Inferior parietal cortex (tissue), 1 donor: ENCODE measurements at regions not wholly inside any gene's neighbourhood (a gene's known extent, or its start where the extent isn't known, plus 50 kb on each side); places are given as distances from the start of the nearest gene placed in this dataset.

Experiments
- DNase-seq: peaks from one replicate; pipeline ENCODE4 v3.0.0-alpha.2; 2016; ENCODE audit errors: extremely low spot score

GRCh38 chr13:44323754-44324153, 49.9 kb upstream of the SERP2 start:
- DNase-seq = no peak
